ENCODE measurements at regions not wholly inside any gene's neighbourhood (a gene's known extent, or its start where the extent isn't known, plus 50 kb on each side); places are given as distances from the start of the nearest gene placed in this dataset.

GRCh38 chr6:103018426-103018825, 1624.9 kb downstream of the GRIK2 start:
- TF ChIP-seq SUZ12 (IDR thresholded peaks at IDR 0.05; ENCODE audit: extremely low read depth, insufficient read depth, insufficient read length) (no peak), ZNF274 (IDR thresholded peaks at IDR 0.05; ENCODE audit: low read depth, low read length) (no peak)
